ENCODE measurements at regions not wholly inside any gene's neighbourhood (a gene's known extent, or its start where the extent isn't known, plus 50 kb on each side); places are given as distances from the start of the nearest gene placed in this dataset.

GRCh38 chr18:78900938-78901909, 78.4 kb upstream of the SALL3 start:
- TF ChIP-seq EZH2 (IDR thresholded peaks at IDR 0.05; ENCODE audit: insufficient read depth, poor library complexity, severe bottlenecking) (no peak), EZH2phosphoT487 (IDR thresholded peaks at IDR 0.05; ENCODE audit: insufficient read depth, low read depth) (no peak)
